Adrenal gland (tissue), 5 donors: ENCODE measurements at regions not wholly inside any gene's neighbourhood (a gene's known extent, or its start where the extent isn't known, plus 50 kb on each side); places are given as distances from the start of the nearest gene placed in this dataset.

Experiments
- CTCF ChIP-seq, 6 experiments: fragments of 450-650 bp in 4 of 6; fragments of 200-600 bp in 2 of 6; sonication (generic) in 1 of 6; IDR thresholded peaks; 1 replicate in 5 of 6; 2 replicates in 1 of 6; pipeline versions ENCODE4 v1.5.1 to v1.8.0; 2016 to 2021; ENCODE audit warnings: antibody characterized with exemption in 6 of 6, mild to moderate bottlenecking in 2 of 6, moderate library complexity in 1 of 6
- POLR2A ChIP-seq, 2 donors: fragments of 450-650 bp; IDR thresholded peaks; one replicate each; pipeline ENCODE4 v1.6.1; 2017; ENCODE audit warnings: antibody characterized with exemption in 2 of 2, mild to moderate bottlenecking in 2 of 2, moderate library complexity in 1 of 2
- donor health status: DM: no; HTN: no; CAD: no.

GRCh38 chr2:39524061-39524460 is 87.0 kb upstream of the MAP4K3 start:
- TF ChIP-seq CTCF (IDR thresholded peaks at IDR 0.05) (no peak), POLR2A (IDR thresholded peaks at IDR 0.05) (no peak)
